SK-N-SH treated with all-trans-retinoic acid at 6 μM for 48 hours (cell line): ENCODE measurements at regions not wholly inside any gene's neighbourhood (a gene's known extent, or its start where the extent isn't known, plus 50 kb on each side); places are given as distances from the start of the nearest gene placed in this dataset.

Experiments used
- ATAC-seq: fragments of 200-7000 bp; cut with Tn5 transposase; 3 replicates; pipeline ENCODE4 v1.9.1; 2020; ENCODE audit warnings: mild to moderate bottlenecking, moderate library complexity
- ARNTL ChIP-seq: fragments of 450-650 bp; formaldehyde crosslinking; IDR thresholded peaks from 2 replicates; pipeline ENCODE4 v1.5.0; 2020; ENCODE audit warnings: low read depth, mild to moderate bottlenecking, moderate library complexity, borderline replicate concordance
- BACH2 ChIP-seq: fragments of 250-450 bp; sonication (Bioruptor Pico); IDR thresholded peaks from 2 replicates; pipeline ENCODE4 v1.9.0; 2021; ENCODE audit warnings: mild to moderate bottlenecking, borderline replicate concordance
- CSDC2 ChIP-seq: fragments of 250-450 bp; sonication (Bioruptor Pico); IDR thresholded peaks from 2 replicates; pipeline ENCODE4 v1.5.0; 2020; ENCODE audit warnings: mild to moderate bottlenecking, moderate library complexity
- CSRNP3 ChIP-seq: fragments of 250-450 bp; sonication (Bioruptor Pico); IDR thresholded peaks from 2 replicates; pipeline ENCODE4 v1.5.1; 2021; ENCODE audit warnings: mild to moderate bottlenecking, moderate library complexity
- ESRRG ChIP-seq: fragments of 250-450 bp; sonication (Bioruptor Pico); IDR thresholded peaks from 2 replicates; pipeline ENCODE4 v1.6.1; 2021; ENCODE audit warnings: mild to moderate bottlenecking
- GLIS3 ChIP-seq: fragments of 250-450 bp; sonication (Bioruptor Pico); IDR thresholded peaks from 2 replicates; pipeline ENCODE4 v1.5.0; 2020; ENCODE audit warnings: mild to moderate bottlenecking, moderate library complexity
- ISL1 ChIP-seq: fragments of 250-450 bp; sonication (Bioruptor Pico); IDR thresholded peaks from 2 replicates; pipeline ENCODE4 v2.1.2; 2022; ENCODE audit warnings: mild to moderate bottlenecking, moderate library complexity
- OSR1 ChIP-seq: fragments of 250-450 bp; sonication (Bioruptor Pico); IDR thresholded peaks from 2 replicates; pipeline ENCODE4 v1.8.0; 2022; ENCODE audit warnings: moderate library complexity, mild to moderate bottlenecking, inconsistent platforms
- PPARA ChIP-seq: fragments of 250-450 bp; sonication (Bioruptor Pico); IDR thresholded peaks from 2 replicates; pipeline ENCODE4 v1.5.0; 2020; ENCODE audit warnings: mild to moderate bottlenecking, borderline replicate concordance
- RARB ChIP-seq: fragments of 250-450 bp; sonication (Bioruptor Pico); IDR thresholded peaks from 2 replicates; pipeline ENCODE4 v1.8.0; 2021; ENCODE audit warnings: mild to moderate bottlenecking, moderate library complexity
- SNAI2 ChIP-seq: fragments of 250-450 bp; sonication (Bioruptor Pico); IDR thresholded peaks from 2 replicates; pipeline ENCODE4 v1.5.0; 2020; ENCODE audit warnings: mild to moderate bottlenecking, moderate library complexity
- TCF4 ChIP-seq: fragments of 250-450 bp; sonication (Bioruptor Pico); IDR thresholded peaks from 2 replicates; pipeline ENCODE4 v1.8.0; 2021; ENCODE audit warnings: mild to moderate bottlenecking, moderate library complexity, borderline replicate concordance
- TOX ChIP-seq: fragments of 250-450 bp; sonication (Bioruptor Pico); IDR thresholded peaks from 2 replicates; pipeline ENCODE4 v1.8.0; 2021; ENCODE audit warnings: mild to moderate bottlenecking, moderate library complexity, borderline replicate concordance
- ZC3H10 ChIP-seq: fragments of 250-450 bp; sonication (Bioruptor Pico); IDR thresholded peaks from 2 replicates; pipeline ENCODE4 v1.5.1; 2021; ENCODE audit warnings: mild to moderate bottlenecking, moderate library complexity
- ZFP3 ChIP-seq: fragments of 250-450 bp; sonication (Bioruptor Pico); IDR thresholded peaks from 2 replicates; pipeline ENCODE4 v1.5.0; 2020; ENCODE audit warnings: mild to moderate bottlenecking, moderate library complexity
- ZFP30 ChIP-seq: fragments of 450-650 bp; formaldehyde crosslinking; IDR thresholded peaks from 2 replicates; pipeline ENCODE4 v1.5.0; 2022; ENCODE audit warnings: mild to moderate bottlenecking, moderate library complexity
- ZNF565 ChIP-seq: fragments of 450-650 bp; formaldehyde crosslinking; conservative IDR thresholded peaks from 2 replicates; pipeline ENCODE4 v1.5.0; 2020; ENCODE audit warnings: low read depth, mild to moderate bottlenecking, moderate library complexity
- ZNF70 ChIP-seq: fragments of 450-650 bp; formaldehyde crosslinking; IDR thresholded peaks from 2 replicates; pipeline ENCODE4 v1.5.0; 2020; ENCODE audit warnings: mild to moderate bottlenecking, moderate library complexity
- ZNF8 ChIP-seq: fragments of 450-650 bp; formaldehyde crosslinking; IDR thresholded peaks from 2 replicates; pipeline ENCODE4 v1.5.0; 2020; ENCODE audit warnings: mild to moderate bottlenecking, moderate library complexity
- TF ChIP-seq, protein P1 (sequence below): fragments of 250-450 bp; sonication (Bioruptor Pico); IDR thresholded peaks from 2 replicates; pipeline ENCODE4 v1.5.1; 2020; ENCODE audit warnings: low read depth, mild to moderate bottlenecking, moderate library complexity
- TF ChIP-seq, protein P2 (sequence below): fragments of 250-450 bp; sonication (Bioruptor Pico); IDR thresholded peaks from 2 replicates; pipeline ENCODE4 v1.8.0; 2021; ENCODE audit warnings: low read depth, mild to moderate bottlenecking, moderate library complexity, borderline replicate concordance
- TF ChIP-seq, protein P3 (sequence below): fragments of 250-450 bp; sonication (Bioruptor Pico); IDR thresholded peaks from 2 replicates; pipeline ENCODE4 v1.5.0; 2020; ENCODE audit warnings: mild to moderate bottlenecking, moderate library complexity

- TF ChIP-seq ZC3H10 (CRISPR knock-in tag), result no peak
- TF ChIP-seq, protein P1, sequence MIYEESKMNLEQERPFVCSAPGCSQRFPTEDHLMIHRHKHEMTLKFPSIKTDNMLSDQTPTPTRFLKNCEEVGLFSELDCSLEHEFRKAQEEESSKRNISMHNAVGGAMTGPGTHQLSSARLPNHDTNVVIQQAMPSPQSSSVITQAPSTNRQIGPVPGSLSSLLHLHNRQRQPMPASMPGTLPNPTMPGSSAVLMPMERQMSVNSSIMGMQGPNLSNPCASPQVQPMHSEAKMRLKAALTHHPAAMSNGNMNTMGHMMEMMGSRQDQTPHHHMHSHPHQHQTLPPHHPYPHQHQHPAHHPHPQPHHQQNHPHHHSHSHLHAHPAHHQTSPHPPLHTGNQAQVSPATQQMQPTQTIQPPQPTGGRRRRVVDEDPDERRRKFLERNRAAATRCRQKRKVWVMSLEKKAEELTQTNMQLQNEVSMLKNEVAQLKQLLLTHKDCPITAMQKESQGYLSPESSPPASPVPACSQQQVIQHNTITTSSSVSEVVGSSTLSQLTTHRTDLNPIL (CRISPR knock-in tag), result no peak
- TF ChIP-seq ISL1 (CRISPR knock-in tag), result no peak
These were observed 78.3 kb upstream of the LMO4 start for GRCh38 chr1:87250336-87250735.

DNA sequence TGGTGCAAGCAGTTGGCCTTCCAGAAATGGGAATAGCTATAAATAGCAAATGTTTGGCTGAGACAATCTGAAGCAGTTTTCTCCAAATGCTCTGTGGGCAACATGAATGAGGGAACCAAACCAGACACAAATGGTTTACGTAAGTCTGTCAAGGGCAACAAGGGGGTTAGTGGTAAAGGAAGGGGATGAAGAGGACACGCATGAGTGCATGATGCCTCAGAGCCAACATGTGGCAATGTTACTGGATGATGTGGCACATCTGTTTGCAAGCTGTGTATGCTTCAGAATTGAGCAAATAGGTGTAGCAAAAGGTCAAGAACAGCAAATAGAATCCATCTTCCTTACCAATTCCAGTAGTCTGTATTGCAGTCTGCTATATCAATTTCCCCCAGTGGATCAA lies 76.3 kb upstream of the LMO4 start:
- no peak for TF ChIP-seq OSR1 (CRISPR knock-in tag)
- TF ChIP-seq TOX (CRISPR knock-in tag), result no peak
- TF ChIP-seq ZNF565 (CRISPR knock-in tag), result no peak
- TF ChIP-seq PPARA, result no peak
- TF ChIP-seq CSRNP3 (CRISPR knock-in tag), result no peak
- TF ChIP-seq ZNF8 (CRISPR knock-in tag), result no peak
- TF ChIP-seq, protein P1 (CRISPR knock-in tag), result no peak
- no peak for TF ChIP-seq ARNTL (CRISPR knock-in tag)
- no peak for TF ChIP-seq ESRRG (CRISPR knock-in tag)
- no peak for ATAC-seq

More at GRCh38 chr1:87250336-87250735, 78.3 kb upstream of the LMO4 start:
- no peak for ATAC-seq

- no peak for TF ChIP-seq ZFP3
- TF ChIP-seq OSR1 (CRISPR knock-in tag), result no peak
- TF ChIP-seq ESRRG (CRISPR knock-in tag), result no peak
- no peak for TF ChIP-seq ZNF70 (CRISPR knock-in tag)
- TF ChIP-seq, protein P2, sequence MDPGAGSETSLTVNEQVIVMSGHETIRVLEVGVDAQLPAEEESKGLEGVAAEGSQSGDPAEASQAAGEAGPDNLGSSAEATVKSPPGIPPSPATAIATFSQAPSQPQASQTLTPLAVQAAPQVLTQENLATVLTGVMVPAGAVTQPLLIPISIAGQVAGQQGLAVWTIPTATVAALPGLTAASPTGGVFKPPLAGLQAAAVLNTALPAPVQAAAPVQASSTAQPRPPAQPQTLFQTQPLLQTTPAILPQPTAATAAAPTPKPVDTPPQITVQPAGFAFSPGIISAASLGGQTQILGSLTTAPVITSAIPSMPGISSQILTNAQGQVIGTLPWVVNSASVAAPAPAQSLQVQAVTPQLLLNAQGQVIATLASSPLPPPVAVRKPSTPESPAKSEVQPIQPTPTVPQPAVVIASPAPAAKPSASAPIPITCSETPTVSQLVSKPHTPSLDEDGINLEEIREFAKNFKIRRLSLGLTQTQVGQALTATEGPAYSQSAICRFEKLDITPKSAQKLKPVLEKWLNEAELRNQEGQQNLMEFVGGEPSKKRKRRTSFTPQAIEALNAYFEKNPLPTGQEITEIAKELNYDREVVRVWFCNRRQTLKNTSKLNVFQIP (CRISPR knock-in tag), result no peak
- no peak for TF ChIP-seq ZC3H10 (CRISPR knock-in tag)
- ATAC-seq, result no peak
These were observed 66.0 kb upstream of the LMO4 start for GRCh38 chr1:87262688-87263087.

GRCh38 chr1:87263281-87263680 lies 65.4 kb upstream of the LMO4 start:
- TF ChIP-seq ZFP3 (no peak), SNAI2 (CRISPR knock-in tag) (no peak), RARB (CRISPR knock-in tag) (no peak), ZC3H10 (CRISPR knock-in tag) (no peak), ESRRG (CRISPR knock-in tag) (no peak), CSRNP3 (CRISPR knock-in tag) (no peak), TCF4 (no peak), OSR1 (CRISPR knock-in tag) (no peak), ZNF565 (CRISPR knock-in tag) (no peak), GLIS3 (CRISPR knock-in tag) (no peak), CSDC2 (no peak), BACH2 (CRISPR knock-in tag) (no peak), TOX (CRISPR knock-in tag) (no peak), ZFP30 (CRISPR knock-in tag) (no peak), ZNF8 (CRISPR knock-in tag) (no peak)
- TF ChIP-seq, protein P1 (CRISPR knock-in tag), result no peak
- TF ChIP-seq, protein P3, sequence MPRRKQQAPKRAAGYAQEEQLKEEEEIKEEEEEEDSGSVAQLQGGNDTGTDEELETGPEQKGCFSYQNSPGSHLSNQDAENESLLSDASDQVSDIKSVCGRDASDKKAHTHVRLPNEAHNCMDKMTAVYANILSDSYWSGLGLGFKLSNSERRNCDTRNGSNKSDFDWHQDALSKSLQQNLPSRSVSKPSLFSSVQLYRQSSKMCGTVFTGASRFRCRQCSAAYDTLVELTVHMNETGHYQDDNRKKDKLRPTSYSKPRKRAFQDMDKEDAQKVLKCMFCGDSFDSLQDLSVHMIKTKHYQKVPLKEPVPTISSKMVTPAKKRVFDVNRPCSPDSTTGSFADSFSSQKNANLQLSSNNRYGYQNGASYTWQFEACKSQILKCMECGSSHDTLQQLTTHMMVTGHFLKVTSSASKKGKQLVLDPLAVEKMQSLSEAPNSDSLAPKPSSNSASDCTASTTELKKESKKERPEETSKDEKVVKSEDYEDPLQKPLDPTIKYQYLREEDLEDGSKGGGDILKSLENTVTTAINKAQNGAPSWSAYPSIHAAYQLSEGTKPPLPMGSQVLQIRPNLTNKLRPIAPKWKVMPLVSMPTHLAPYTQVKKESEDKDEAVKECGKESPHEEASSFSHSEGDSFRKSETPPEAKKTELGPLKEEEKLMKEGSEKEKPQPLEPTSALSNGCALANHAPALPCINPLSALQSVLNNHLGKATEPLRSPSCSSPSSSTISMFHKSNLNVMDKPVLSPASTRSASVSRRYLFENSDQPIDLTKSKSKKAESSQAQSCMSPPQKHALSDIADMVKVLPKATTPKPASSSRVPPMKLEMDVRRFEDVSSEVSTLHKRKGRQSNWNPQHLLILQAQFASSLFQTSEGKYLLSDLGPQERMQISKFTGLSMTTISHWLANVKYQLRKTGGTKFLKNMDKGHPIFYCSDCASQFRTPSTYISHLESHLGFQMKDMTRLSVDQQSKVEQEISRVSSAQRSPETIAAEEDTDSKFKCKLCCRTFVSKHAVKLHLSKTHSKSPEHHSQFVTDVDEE (CRISPR knock-in tag), result no peak
- no peak for ATAC-seq
